OCI-LY7 (cell line): ENCODE measurements at regions not wholly inside any gene's neighbourhood (a gene's known extent, or its start where the extent isn't known, plus 50 kb on each side); places are given as distances from the start of the nearest gene placed in this dataset.

Experiments
- BruUV-seq: library from RNA; stranded (reverse); fragments of 400-500 nt; replicated peaks from 2 replicates; lab custom pipeline; 2021; lab: Mats Ljungman, UMichigan
- CTCF ChIA-PET: fragments of 300-600 bp; sonication (Branson Sonifier 250); formaldehyde crosslinking; loops from one replicate; lab custom pipeline; 2022; ENCODE audit warnings: antibody characterized with exemption; ENCODE audit not compliant: unreplicated experiment; lab: Charles Lee
- POLR2A ChIA-PET: fragments of 300-600 bp; sonication (Branson Sonifier 250); formaldehyde crosslinking; loops from one replicate; lab custom pipeline; 2022; ENCODE audit warnings: antibody characterized with exemption; lab: Charles Lee
- DNase-seq: peaks from one replicate; pipeline ENCODE4 v3.0.0-alpha.2; 2015; ENCODE audit warnings: low spot score
- H2AFZ ChIP-seq: fragments of 200-600 bp; sonication (generic), shearing (Covaris generic); 2 replicates; pipeline ENCODE4 v1.6.1; 2014; ENCODE audit warnings: mild to moderate bottlenecking, antibody characterized with exemption, low read length, moderate library complexity
- H3K27ac ChIP-seq: fragments of 200-600 bp; sonication (generic); 2 replicates; pipeline ENCODE4 v1.5.1; 2014; ENCODE audit warnings: mixed run types, low read depth, mild to moderate bottlenecking, moderate library complexity, low read length, inconsistent platforms; ENCODE audit not compliant: poor library complexity, severe bottlenecking
- H3K36me3 ChIP-seq: fragments of 200-600 bp; sonication (generic); 2 replicates; pipeline ENCODE4 v1.6.1; 2014; ENCODE audit warnings: mild to moderate bottlenecking, antibody characterized with exemption, low read length, moderate library complexity, mixed read lengths; ENCODE audit not compliant: insufficient read depth
- H3K4me1 ChIP-seq: fragments of 200-600 bp; sonication (generic); 2 replicates; pipeline ENCODE4 v1.5.1; 2014; ENCODE audit warnings: mild to moderate bottlenecking, low read length; ENCODE audit not compliant: insufficient read depth, poor library complexity, severe bottlenecking
- H3K4me2 ChIP-seq: fragments of 200-600 bp; sonication (generic); 2 replicates; pipeline ENCODE4 v1.6.1; 2014; ENCODE audit warnings: mild to moderate bottlenecking, low read length
- H3K4me3 ChIP-seq: fragments of 200-600 bp; sonication (generic); 2 replicates; pipeline ENCODE4 v1.5.1; 2014; ENCODE audit warnings: mild to moderate bottlenecking, low read depth, low read length; ENCODE audit not compliant: poor library complexity, severe bottlenecking
- H3K79me2 ChIP-seq: fragments of 200-600 bp; sonication (generic); 2 replicates; pipeline ENCODE4 v1.6.1; 2016; ENCODE audit warnings: low read depth, mild to moderate bottlenecking, low read length, moderate library complexity, mixed read lengths; ENCODE audit not compliant: insufficient read depth
- H3K9me2 ChIP-seq: fragments of 200-600 bp; sonication (generic); 2 replicates; pipeline ENCODE4 v1.6.1; 2016; ENCODE audit warnings: mild to moderate bottlenecking, low read length, mixed read lengths; ENCODE audit not compliant: insufficient read depth
- H3K9me3 ChIP-seq: fragments of 200-600 bp; sonication (generic); 2 replicates; pipeline ENCODE4 v1.6.1; 2014; ENCODE audit warnings: mild to moderate bottlenecking, mixed run types, low read length, mixed read lengths
- H4K20me1 ChIP-seq: fragments of 200-600 bp; sonication (generic); 2 replicates; pipeline ENCODE4 v1.6.1; 2014; ENCODE audit warnings: mild to moderate bottlenecking, antibody characterized with exemption, low read length, moderate library complexity, mixed read lengths; ENCODE audit not compliant: insufficient read depth
- CTCF ChIP-seq: fragments of 200-600 bp; sonication (generic); conservative IDR thresholded peaks from 2 replicates; pipeline ENCODE4 v1.5.1; 2014; ENCODE audit warnings: mild to moderate bottlenecking, antibody characterized with exemption, low read length, moderate library complexity, mixed read lengths
- EZH2phosphoT487 ChIP-seq: fragments of 200-600 bp; sonication (generic); IDR thresholded peaks from 2 replicates; pipeline ENCODE4 v1.6.1; 2018; ENCODE audit warnings: low read depth, borderline replicate concordance, mild to moderate bottlenecking, mixed run types, antibody characterized with exemption, low read length, moderate library complexity, mixed read lengths
- intact Hi-C: fragments of 100-400 bp; cut with micrococcal nuclease; formaldehyde crosslinking; loops from one replicate; pipeline ENCODE4 v1.10.0; 2022; ENCODE audit not compliant: unreplicated experiment

GRCh38 chr15:95127356-95127755, 896.0 kb downstream of the MCTP2 start:
- Histone ChIP-seq H3K4me3 (no peak overlapping the region), H3K4me1 (no peaks in the 10 kb centered on the region), H3K4me2 (no peak overlapping the region), H4K20me1 (no peaks in the 10 kb centered on the region), H2AFZ (no peak overlapping the region), H3K9me3 (no peaks in the 10 kb centered on the region), H3K36me3 (no peaks in the 10 kb centered on the region), H3K27ac (no peak overlapping the region), H3K79me2 (no peaks in the 10 kb centered on the region), H3K9me2 (no peaks in the 10 kb centered on the region)
- no TSS peak for BruUV-seq
- POLR2A ChIA-PET: interaction anchor here (1.2 kb wide), 1 partner anchor 17 kb away, joined by 3 read pairs; no protein-coding TSS in a partner anchor
- no peak for DNase-seq
- intact Hi-C loops: no loop called here
- CTCF ChIA-PET: no interaction called here
- TF ChIP-seq CTCF (no peak), EZH2phosphoT487 (no peak)

- H3K4me3 ChIP-seq: no peak overlapping the region
- CTCF ChIA-PET: no interaction called here
- no peaks in the 10 kb centered on the region for H3K9me2 ChIP-seq
- intact Hi-C loops: no loop called here
- no peaks in the 10 kb centered on the region for H3K9me3 ChIP-seq
- H3K4me1 ChIP-seq: no peaks in the 10 kb centered on the region
- POLR2A ChIA-PET: no interaction called here
- H4K20me1 ChIP-seq: no peaks in the 10 kb centered on the region
- H3K79me2 ChIP-seq: no peaks in the 10 kb centered on the region
- no peak overlapping the region for H3K4me2 ChIP-seq
- no peak for DNase-seq
- no peak for TF ChIP-seq EZH2phosphoT487
- TF ChIP-seq CTCF: no peak
- no TSS peak for BruUV-seq
- no peak overlapping the region for H2AFZ ChIP-seq
- H3K27ac ChIP-seq: no peak overlapping the region
- no peaks in the 10 kb centered on the region for H3K36me3 ChIP-seq
Observed at GRCh38 chr15:95129574-95129973, 898.2 kb downstream of the MCTP2 start.

DNA sequence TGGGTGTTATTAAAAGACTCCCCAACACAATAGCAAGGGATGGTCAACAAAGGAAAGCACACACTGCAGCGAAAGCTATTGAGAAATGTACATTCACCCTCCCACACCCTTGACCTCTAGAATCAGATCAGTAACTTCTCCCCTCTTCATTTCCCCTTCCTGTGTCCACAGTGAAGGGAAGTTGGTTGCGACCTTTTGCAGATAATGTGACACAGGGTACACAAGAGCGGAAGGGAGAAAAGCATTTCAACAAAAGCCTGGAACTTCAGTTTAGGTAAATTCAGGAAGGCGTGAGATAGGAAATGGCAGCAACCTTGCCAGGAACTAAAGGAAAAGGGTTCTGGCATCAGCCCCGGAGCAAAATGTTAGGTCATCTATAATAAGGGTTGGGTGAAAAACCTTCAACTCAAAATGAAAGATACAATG, 899.8 kb downstream of the MCTP2 start:
- H4K20me1 ChIP-seq: no peaks in the 10 kb centered on the region
- no peak overlapping the region for H3K27ac ChIP-seq
- no peak overlapping the region for H2AFZ ChIP-seq
- no peak overlapping the region for H3K4me2 ChIP-seq
- intact Hi-C loops: no loop called here
- ChIA-PET POLR2A (no interaction called here), CTCF (no interaction called here)
- TF ChIP-seq CTCF: no peak
- TF ChIP-seq EZH2phosphoT487: no peak
- no peaks in the 10 kb centered on the region for H3K36me3 ChIP-seq
- DNase-seq: no peak
- H3K79me2 ChIP-seq: no peaks in the 10 kb centered on the region
- no peaks in the 10 kb centered on the region for H3K9me3 ChIP-seq
- no peaks in the 10 kb centered on the region for H3K9me2 ChIP-seq
- no peak overlapping the region for H3K4me3 ChIP-seq
- no peaks in the 10 kb centered on the region for H3K4me1 ChIP-seq
- no TSS peak for BruUV-seq
